ENCODE measurements at regions not wholly inside any gene's neighbourhood (a gene's known extent, or its start where the extent isn't known, plus 50 kb on each side); places are given as distances from the start of the nearest gene placed in this dataset.

GRCh38 chrX:138037548-138037947 is 471.6 kb downstream of the ZIC3 start:
- TF ChIP-seq CTCF (IDR thresholded peaks at IDR 0.05), result no peak
- TF ChIP-seq EP300 (IDR thresholded peaks at IDR 0.05), result no peak
- TF ChIP-seq POLR2A (IDR thresholded peaks at IDR 0.05), result no peak
